ENCODE measurements at regions not wholly inside any gene's neighbourhood (a gene's known extent, or its start where the extent isn't known, plus 50 kb on each side); places are given as distances from the start of the nearest gene placed in this dataset.

DNA sequence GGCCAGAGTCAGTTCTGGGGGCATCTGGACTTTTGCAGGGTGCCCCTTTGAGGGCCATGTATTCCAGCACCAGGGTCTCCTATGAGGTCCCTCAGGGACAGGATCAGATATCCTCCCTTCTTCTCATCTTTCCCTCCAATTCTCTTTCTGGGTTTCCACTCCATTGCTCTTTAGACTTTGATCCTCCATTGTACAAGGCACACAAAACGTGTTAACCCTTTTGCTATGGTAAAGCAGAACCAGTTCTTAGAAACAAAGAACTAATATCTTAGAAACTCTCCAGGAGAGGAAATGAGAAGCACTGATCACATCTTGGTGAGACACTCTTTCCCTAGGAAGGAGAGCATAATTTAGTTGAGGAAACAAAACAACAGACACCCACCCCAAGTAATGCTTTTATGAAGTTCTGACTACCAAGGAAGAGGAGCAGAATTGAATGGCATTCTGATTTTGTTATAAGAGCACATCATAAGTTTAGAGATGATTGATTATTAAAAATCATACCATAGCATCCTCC, 200.7 kb upstream of the NPY2R start:
- Histone ChIP-seq H3K9ac (ENCODE audit: insufficient read length) (no peak overlapping the region), H3K27ac (no peak overlapping the region), H3K36me3 (ENCODE audit: insufficient read depth, low read length) (no peaks in the 10 kb centered on the region), H3K9me3 (ENCODE audit: low read depth, low read length) (no peaks in the 10 kb centered on the region), H3K4me3 (no peak overlapping the region)
- DNase-seq (ENCODE audit: low read depth, low spot score): no peak
- TF ChIP-seq EZH2 (IDR thresholded peaks at IDR 0.05): no peak
- TF ChIP-seq POLR2AphosphoS5 (IDR thresholded peaks at IDR 0.05; ENCODE audit: borderline replicate concordance, low read depth, low read length): no peak
- TF ChIP-seq FOXP2 (optimal IDR thresholded peaks at IDR 0.05; ENCODE audit: control extremely low read depth, extremely low read length, insufficient read depth): no peak

DNA sequence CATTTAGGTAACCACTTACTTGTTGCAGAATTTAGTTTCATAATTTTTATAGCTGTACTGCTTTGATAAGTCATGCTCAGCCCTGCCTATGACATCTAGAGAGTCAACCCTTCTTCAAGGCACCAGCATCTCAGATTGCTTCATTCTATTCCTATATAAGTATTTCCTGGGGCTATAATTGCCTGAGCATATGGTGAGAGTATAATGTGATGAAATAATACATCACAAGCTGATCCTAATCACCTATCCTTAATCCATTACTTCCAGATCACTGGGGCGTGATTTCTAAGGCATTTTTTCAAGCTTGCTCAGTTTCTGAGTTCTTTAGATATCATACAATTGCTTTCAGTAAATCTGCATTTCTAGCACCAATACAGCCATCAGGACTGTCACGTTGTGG, 200.0 kb upstream of the NPY2R start:
- Histone ChIP-seq H3K27ac (no peak overlapping the region), H3K9ac (ENCODE audit: insufficient read length) (no peak overlapping the region), H3K4me3 (no peak overlapping the region), H3K36me3 (ENCODE audit: insufficient read depth, low read length) (no peaks in the 10 kb centered on the region), H3K9me3 (ENCODE audit: low read depth, low read length) (no peaks in the 10 kb centered on the region)
- DNase-seq (ENCODE audit: low read depth, low spot score): no peak
- no peak for TF ChIP-seq EZH2 (IDR thresholded peaks at IDR 0.05)
- TF ChIP-seq FOXP2 (optimal IDR thresholded peaks at IDR 0.05; ENCODE audit: control extremely low read depth, extremely low read length, insufficient read depth): no peak
- TF ChIP-seq POLR2AphosphoS5 (IDR thresholded peaks at IDR 0.05; ENCODE audit: borderline replicate concordance, low read depth, low read length): no peak

DNA sequence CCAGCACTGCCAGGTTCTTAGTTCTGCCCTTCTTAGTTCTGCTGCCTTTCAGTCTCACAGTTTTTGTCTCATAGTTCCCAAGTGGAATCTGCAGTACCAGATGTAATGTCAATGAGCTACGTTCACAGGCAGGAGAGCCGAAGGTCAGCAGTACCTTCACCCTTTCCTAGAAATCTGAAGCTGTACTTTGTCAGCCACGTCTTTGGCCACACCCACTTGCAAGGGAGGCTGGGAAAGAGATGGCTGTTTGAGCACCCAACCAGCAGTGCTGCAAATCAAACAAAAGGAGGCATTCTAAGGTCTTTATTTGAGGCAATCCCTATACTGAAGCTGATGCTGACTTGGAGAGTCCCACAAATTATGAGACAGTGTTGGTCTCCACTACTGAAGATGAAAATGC, 199.1 kb upstream of the NPY2R start:
- Histone ChIP-seq H3K9me3 (ENCODE audit: low read depth, low read length) (no peaks in the 10 kb centered on the region), H3K27ac (no peak overlapping the region), H3K36me3 (ENCODE audit: insufficient read depth, low read length) (no peaks in the 10 kb centered on the region), H3K4me3 (no peak overlapping the region), H3K9ac (ENCODE audit: insufficient read length) (no peak overlapping the region)
- no peak for DNase-seq (ENCODE audit: low read depth, low spot score)
- no peak for TF ChIP-seq POLR2AphosphoS5 (IDR thresholded peaks at IDR 0.05; ENCODE audit: borderline replicate concordance, low read depth, low read length)
- TF ChIP-seq EZH2 (IDR thresholded peaks at IDR 0.05): no peak
- TF ChIP-seq FOXP2 (optimal IDR thresholded peaks at IDR 0.05; ENCODE audit: control extremely low read depth, extremely low read length, insufficient read depth): no peak

DNA sequence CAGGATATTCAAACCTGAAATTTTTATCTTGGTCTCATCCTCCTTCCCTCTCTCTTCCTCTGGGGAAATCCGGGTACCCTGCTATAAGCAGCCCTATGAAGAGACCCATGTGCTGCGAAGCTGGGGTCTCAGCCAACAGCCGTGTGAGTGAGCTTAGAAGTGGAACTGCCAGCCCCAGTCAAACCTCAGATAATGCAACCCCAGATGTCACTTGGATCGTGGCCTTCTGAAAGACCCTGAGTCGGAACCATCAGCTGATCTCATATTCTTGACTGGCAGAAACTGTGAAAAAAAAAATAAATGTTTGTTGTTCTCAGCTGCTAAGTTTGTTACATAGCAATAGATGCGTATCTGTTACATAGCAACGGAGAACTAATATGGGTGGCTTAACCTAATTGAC, 198.1 kb upstream of the NPY2R start:
- H3K27ac ChIP-seq: no peak overlapping the region
- H3K9ac ChIP-seq (ENCODE audit: insufficient read length): no peak overlapping the region
- TF ChIP-seq POLR2AphosphoS5 (IDR thresholded peaks at IDR 0.05; ENCODE audit: borderline replicate concordance, low read depth, low read length): no peak
- no peak for TF ChIP-seq FOXP2 (optimal IDR thresholded peaks at IDR 0.05; ENCODE audit: control extremely low read depth, extremely low read length, insufficient read depth)
- TF ChIP-seq EZH2 (IDR thresholded peaks at IDR 0.05): no peak
- DNase-seq (ENCODE audit: low read depth, low spot score): no peak
- no peaks in the 10 kb centered on the region for H3K9me3 ChIP-seq (ENCODE audit: low read depth, low read length)
- no peak overlapping the region for H3K4me3 ChIP-seq
- no peaks in the 10 kb centered on the region for H3K36me3 ChIP-seq (ENCODE audit: insufficient read depth, low read length)

DNA sequence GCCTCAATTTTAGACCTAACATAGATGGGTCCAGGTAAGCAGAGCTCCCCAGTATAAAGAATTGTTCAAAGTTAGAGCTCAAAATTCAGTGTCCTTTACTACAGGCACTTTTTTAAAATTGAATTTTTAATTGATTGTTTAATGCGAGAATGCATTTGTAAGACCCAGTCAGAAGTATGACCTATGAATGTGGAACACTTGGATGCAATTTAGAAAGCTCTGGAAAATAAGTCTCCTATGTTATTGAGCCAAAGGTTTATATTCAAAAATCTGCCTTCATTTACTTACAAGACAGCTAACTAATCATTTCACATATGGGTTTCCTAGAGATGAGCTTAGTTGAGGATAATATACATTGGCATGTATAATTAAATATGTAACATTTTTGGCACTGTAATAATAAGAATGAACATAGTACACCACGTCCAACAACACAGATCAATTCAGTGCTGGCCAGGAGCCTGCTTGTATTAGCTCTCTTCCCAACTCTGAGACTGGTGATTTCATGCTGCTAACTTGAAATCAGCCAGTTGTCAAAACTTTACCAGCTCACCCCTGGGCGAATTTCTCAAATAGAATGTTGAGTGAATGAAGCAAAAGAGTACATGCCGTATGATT, 197.2 kb upstream of the NPY2R start:
- Histone ChIP-seq H3K9me3 (ENCODE audit: low read depth, low read length) (no peaks in the 10 kb centered on the region), H3K27ac (no peak overlapping the region), H3K36me3 (ENCODE audit: insufficient read depth, low read length) (no peaks in the 10 kb centered on the region), H3K9ac (ENCODE audit: insufficient read length) (no peak overlapping the region), H3K4me3 (no peak overlapping the region)
- DNase-seq (ENCODE audit: low read depth, low spot score): no peak
- no peak for TF ChIP-seq POLR2AphosphoS5 (IDR thresholded peaks at IDR 0.05; ENCODE audit: borderline replicate concordance, low read depth, low read length)
- no peak for TF ChIP-seq EZH2 (IDR thresholded peaks at IDR 0.05)
- TF ChIP-seq FOXP2 (optimal IDR thresholded peaks at IDR 0.05; ENCODE audit: control extremely low read depth, extremely low read length, insufficient read depth): no peak

DNA sequence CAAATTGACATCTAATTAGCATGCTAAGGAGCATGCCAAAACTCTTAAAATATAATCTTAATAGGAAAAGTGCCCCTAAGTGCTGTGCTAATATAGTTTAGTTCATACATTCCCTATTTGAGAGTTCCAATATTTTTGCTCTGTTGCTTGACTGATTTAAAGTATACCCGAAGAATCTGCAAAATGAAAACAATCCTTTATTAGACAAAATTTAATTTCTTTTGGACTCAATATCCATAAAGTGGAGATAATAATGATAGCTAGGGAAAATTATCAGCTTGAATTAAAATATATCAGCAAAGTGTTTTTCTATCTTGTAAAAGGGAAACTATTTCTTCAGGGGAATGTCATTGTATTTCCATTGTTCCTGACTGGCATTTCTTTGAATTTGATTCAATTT, 196.0 kb upstream of the NPY2R start:
- H3K9me3 ChIP-seq (ENCODE audit: low read depth, low read length): no peaks in the 10 kb centered on the region
- H3K27ac ChIP-seq: no peak overlapping the region
- no peaks in the 10 kb centered on the region for H3K36me3 ChIP-seq (ENCODE audit: insufficient read depth, low read length)
- DNase-seq (ENCODE audit: low read depth, low spot score): no peak
- H3K4me3 ChIP-seq: no peak overlapping the region
- TF ChIP-seq POLR2AphosphoS5 (IDR thresholded peaks at IDR 0.05; ENCODE audit: borderline replicate concordance, low read depth, low read length) (no peak), EZH2 (IDR thresholded peaks at IDR 0.05) (no peak), FOXP2 (optimal IDR thresholded peaks at IDR 0.05; ENCODE audit: control extremely low read depth, extremely low read length, insufficient read depth) (no peak)
- no peak overlapping the region for H3K9ac ChIP-seq (ENCODE audit: insufficient read length)

DNA sequence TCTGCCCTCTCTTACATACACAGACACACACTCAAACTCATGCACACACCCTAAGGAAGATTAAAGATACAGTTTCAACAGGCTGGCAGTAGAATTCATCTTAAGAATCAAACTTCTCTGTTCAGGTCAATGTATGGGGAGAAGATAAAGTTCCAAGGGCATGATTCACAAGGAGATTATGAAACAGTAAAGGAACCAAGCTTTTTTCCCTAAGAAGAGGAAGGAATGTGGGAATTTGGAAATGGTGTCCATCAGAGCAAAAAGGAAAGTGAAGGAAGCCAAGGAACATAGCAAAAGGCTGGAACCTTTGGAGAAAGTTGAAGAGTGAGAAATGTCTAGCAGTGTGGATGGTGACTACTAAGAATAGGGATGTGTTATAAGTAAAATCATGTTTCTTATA, 191.0 kb upstream of the NPY2R start:
- no peak overlapping the region for H3K27ac ChIP-seq
- H3K9ac ChIP-seq (ENCODE audit: insufficient read length): no peak overlapping the region
- TF ChIP-seq FOXP2 (optimal IDR thresholded peaks at IDR 0.05; ENCODE audit: control extremely low read depth, extremely low read length, insufficient read depth) (no peak), POLR2AphosphoS5 (IDR thresholded peaks at IDR 0.05; ENCODE audit: borderline replicate concordance, low read depth, low read length) (no peak), EZH2 (IDR thresholded peaks at IDR 0.05) (no peak)
- H3K4me3 ChIP-seq: no peak overlapping the region
- DNase-seq (ENCODE audit: low read depth, low spot score): no peak
- H3K9me3 ChIP-seq (ENCODE audit: low read depth, low read length): no peaks in the 10 kb centered on the region
- no peaks in the 10 kb centered on the region for H3K36me3 ChIP-seq (ENCODE audit: insufficient read depth, low read length)

DNA sequence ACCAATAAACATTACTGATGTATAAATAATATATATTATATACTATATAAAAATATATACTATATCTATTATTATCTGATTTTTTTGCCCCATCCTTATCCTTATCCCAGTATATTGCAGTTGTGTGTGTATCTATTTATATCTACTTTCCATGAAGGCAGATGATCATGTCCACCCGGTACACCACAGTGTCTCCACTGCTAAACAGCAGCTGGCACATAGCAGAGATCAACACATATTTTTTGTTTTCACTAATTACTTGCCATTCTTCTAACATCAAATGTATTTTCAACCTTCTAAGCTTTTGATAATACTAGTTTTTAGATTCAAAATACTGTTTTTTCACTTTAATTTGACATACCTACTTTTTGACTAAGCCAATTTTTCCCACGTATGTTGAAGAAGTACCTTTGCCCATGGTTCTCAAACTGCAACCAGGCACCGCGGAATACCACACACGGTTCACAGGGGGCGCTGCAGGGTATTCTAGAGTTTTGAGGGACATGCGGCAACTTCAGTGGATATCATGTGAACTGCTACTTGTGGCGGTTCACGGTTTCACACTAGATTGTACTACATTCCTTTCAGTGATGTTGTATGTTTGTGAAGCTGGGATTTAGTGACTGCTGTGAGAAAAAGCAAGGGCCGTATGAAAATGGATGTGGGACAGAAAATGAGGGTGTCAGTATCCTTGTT, 182.5 kb upstream of the NPY2R start:
- H3K9ac ChIP-seq (ENCODE audit: insufficient read length): no peak overlapping the region
- no peak overlapping the region for H3K27ac ChIP-seq
- H3K9me3 ChIP-seq (ENCODE audit: low read depth, low read length): no peaks in the 10 kb centered on the region
- DNase-seq (ENCODE audit: low read depth, low spot score): no peak
- H3K4me3 ChIP-seq: no peak overlapping the region
- TF ChIP-seq EZH2 (IDR thresholded peaks at IDR 0.05): no peak
- TF ChIP-seq POLR2AphosphoS5 (IDR thresholded peaks at IDR 0.05; ENCODE audit: borderline replicate concordance, low read depth, low read length): no peak
- no peak for TF ChIP-seq FOXP2 (optimal IDR thresholded peaks at IDR 0.05; ENCODE audit: control extremely low read depth, extremely low read length, insufficient read depth)
- H3K36me3 ChIP-seq (ENCODE audit: insufficient read depth, low read length): no peaks in the 10 kb centered on the region
